Islet of Langerhans (tissue), 1 donor: ENCODE measurements at regions not wholly inside any gene's neighbourhood (a gene's known extent, or its start where the extent isn't known, plus 50 kb on each side); places are given as distances from the start of the nearest gene placed in this dataset.

Experiments used
- FAIRE-seq: peaks from one replicate; lab custom pipeline; 2011; peaks lifted over from hg19 to GRCh38; lab: Jason Lieb, UNC

DNA sequence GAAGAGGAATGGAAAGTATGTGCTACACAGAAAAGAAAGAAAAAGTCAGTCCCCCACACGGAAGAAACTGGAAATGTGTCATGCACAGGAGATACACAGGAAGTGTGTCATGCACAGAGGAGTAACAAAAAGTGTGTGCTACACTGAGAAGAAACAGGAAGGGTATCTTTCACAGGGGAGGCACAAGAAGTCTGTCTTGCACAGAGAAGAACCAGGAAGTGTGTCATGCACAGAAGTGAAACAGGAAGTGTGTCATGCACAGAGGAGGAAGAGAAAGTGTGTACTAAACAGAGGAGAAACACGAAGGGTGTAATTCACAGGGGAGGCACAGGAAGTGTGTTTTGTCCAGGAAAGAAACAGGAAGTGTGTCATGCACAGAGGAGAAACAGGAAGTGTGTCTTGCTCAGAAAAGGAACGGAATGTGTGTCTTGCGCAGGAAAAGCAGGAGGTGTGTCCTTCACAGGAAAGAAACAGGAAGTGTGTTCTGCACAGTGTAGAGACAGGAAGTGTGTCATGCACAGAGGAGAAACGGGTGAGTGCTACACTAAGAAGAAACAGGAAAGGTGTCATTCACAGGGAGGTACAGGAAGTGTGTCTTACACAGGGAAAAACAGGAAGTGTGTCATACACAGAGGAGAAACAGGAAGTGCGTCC lies 527.2 kb upstream of the PRKX start:
- no peak for FAIRE-seq

DNA sequence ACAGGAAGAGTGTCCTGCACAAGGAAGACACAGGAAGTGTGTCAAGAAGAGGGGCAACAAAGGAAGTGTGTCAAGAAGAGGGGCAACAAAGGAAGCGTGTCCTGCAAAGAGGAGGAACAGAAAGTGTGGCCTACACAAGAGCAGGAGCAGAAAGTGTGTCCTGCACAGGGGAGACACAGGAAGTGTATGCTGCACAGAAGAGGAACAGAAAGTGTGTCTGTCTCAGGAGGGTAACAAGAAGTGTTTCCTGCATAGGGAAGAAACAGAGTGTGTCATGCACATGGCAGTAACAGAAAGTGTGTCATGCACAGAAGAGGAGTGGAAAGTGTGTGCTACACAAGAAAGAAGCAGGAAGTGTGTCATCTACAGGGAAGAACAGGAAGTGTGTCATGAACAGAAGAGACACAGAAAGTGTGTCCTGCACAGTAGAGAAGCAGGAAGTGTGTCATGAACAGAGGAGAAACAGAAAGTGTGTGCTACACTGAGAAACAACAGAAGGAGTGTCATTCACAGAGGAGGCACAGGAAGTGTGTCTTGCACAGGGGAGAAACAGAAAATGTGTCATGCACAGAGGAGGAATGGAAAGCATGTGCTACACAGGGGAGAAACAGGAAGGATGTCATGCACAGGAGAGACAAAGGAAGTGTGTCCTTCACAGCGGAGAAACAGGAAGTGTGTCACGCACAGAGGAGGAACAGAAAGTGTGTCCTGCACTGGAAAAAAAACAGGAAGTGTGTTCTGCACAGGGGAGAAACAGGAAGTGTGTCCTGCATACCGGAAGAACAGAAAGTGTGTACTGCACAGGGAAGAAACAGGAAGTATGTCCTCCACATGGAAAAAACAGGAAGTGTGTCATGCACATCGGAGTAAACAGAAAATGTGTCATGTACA lies 526.4 kb upstream of the PRKX start:
- FAIRE-seq = no peak

DNA sequence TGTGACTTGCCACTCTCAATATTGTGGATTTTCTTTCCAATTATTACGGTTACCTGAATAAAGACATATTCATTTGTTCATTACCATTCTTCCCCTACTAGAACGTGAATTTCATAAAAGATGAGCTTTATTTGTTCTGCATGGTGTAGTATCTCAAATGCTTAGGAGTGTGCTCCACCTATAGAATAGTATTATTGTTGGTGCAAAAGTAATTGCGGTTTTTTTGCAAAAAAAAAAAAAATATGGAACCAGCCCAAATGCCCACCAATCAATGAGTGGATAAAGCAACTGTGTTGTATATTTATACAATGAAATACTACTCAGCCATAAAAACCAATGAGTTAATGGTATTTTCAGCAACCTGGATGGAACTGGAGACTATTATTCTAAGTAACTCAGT lies 525.5 kb upstream of the PRKX start:
- no peak for FAIRE-seq

DNA sequence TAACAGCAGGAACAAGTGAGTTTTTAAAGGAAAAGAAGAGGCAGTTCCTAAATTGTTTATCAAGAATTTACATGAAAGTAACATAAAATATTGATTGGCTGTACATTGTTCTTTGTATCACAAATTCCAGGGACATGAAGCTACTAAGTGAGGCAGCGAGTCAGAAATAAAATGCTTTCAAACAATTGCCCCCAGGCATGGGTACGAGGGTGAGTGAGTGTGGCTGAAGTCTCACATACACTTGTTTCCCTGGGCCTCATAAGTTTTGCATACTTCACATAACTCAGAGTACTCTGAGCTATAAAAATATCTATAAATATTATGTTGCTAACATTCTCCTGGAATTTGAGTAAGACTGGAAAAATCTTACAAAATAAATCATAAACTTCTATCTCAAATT lies 511.6 kb upstream of the PRKX start:
- no peak for FAIRE-seq

DNA sequence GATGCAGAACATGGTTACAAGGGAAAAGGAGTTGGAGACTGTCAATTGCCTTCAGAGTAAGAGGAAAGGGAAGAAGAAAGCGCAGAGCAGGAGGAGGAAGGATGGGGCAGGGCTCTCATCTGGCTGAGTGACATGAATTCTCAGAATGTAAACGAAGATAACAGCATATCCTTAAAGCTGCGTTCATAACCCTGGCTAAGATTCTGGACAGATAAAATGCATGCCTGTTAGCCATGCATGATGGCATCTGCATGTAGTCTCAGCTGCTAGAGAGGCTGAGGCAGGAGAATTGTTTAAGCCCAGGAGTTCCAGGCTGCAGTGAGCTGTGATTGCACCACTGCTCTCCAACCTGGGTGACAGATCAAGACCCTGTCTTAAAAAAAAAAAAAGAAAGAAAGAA lies 493.5 kb upstream of the PRKX start:
- no peak for FAIRE-seq

DNA sequence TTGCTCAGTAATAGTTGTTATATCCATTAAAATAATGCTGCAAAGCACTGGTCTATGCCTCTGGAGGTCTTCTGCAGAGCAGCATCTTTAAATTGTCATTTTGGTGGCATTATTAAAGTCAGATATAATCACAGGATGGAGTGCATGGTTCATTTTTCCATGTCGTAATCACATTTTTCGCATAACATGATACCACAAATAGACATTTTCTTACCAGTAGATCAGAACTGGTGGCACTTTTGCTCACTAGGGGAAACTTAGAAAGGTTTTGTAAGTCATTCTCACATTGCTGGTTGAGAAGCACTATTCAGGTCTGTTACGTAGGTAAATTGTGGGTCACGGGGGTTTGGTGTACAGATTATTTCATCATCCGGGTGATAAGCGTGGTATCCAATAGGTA lies 484.5 kb upstream of the PRKX start:
- no peak for FAIRE-seq

DNA sequence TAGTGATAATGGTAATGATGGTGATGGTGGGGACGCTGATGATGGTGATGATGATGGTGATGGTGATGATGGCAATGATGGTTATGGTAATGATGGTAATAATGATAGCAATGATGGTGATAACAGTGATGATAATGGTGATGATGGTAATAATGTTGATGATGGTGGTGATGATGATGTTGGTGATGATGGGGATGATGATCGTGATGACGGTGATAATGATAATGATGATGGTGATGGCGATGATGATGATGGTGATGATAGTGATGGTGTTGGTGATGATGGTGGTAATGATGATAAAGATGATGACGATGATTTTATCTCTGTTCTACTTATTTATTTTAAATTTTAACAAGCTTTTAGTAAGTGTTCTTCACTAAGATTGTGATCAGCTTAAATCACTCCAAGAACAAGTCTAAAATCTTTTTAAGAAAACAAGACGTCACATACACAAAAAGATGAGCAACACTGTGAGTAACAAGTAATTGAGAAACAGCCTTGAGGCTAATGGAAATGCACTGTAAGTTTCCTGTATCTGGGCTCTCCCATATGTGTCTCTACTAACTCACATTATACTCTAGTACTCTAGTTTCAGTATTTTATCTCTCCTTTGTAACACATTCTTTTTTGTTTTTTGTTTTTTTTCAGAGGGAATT lies 480.2 kb upstream of the PRKX start:
- FAIRE-seq = no peak

DNA sequence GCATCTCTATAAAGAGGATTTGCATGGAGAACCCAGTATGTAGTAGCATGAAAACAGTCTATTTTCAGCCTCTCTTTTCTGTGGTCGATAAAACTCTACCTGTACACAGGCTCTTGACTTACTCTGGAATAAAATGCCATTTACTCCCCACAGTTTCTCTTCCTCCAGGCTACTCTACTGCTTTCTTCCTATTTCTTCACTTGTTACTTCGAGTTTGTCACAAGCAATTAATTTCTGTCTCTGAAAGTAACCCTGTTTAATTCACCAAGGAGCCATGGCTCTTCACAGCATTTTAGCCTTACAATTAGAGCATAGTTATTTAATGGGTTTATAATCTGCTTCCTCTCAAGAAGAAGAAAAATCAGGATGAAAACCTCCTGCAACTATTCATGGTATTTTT lies 472.9 kb upstream of the PRKX start:
- FAIRE-seq = no peak

DNA sequence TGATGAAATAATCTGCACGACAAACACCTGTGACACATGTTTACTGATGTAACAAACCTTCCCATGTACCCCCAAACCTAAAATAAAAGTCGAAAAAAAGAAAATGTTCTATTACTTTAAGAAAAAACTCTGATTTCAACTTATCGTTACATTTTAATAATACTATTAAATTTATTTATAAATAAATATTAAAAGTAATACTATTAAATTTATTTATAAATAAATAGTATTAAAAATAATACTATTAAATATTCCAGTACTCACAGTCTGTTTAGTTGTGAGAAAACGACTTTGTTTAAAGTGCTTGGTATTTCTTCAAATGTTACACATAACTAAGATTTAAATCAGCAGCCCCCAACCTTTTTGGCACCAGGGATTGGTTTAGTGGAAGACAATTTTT lies 471.6 kb upstream of the PRKX start:
- no peak for FAIRE-seq

DNA sequence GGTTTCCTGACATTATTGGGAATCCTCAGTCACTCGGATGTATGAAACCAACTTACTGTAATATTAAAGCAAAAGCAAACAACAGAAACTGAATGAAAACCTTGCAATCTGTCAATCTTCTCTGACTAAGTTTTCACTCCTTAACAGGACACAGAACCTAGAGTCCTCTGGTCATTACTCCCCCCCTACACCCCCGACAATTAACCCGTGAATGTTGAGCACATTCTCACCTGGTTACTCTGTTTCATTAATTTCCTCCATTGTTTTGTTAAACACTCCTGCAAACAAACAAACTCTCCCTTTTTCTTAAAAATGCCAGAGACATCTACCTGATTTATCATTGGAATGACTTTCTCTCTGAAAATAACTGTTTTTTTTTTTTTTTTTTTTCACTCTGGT lies 469.0 kb upstream of the PRKX start:
- FAIRE-seq = no peak

DNA sequence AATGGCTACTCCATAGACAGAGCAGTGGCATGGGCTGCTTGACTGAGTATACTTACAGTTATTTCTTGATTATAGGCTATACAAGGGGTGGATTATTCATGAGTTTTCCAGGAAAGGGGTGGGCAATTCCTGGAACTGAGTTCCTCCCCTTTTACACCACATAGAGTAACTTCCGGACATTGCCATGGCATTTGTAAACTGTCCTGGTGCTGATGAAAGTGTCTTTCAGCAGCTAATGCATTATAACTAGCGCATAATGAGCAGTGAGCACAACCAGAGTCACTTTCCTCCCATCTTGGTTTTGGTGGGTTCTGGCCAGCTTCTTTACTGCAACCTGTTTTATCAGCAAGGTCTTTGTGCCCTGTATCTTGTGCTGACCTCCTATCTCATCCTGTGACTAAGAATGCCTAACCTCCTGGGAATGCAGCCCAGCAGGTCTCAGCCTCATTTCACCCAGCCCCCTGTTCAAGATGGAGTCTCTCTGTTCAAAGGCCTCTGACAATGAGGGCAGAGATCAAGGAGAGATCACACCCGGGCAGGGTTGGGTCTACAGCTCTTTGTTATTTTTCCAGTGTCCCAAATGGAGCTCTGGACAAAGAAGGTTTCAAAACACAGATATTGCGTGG lies 468.4 kb upstream of the PRKX start:
- FAIRE-seq = no peak

DNA sequence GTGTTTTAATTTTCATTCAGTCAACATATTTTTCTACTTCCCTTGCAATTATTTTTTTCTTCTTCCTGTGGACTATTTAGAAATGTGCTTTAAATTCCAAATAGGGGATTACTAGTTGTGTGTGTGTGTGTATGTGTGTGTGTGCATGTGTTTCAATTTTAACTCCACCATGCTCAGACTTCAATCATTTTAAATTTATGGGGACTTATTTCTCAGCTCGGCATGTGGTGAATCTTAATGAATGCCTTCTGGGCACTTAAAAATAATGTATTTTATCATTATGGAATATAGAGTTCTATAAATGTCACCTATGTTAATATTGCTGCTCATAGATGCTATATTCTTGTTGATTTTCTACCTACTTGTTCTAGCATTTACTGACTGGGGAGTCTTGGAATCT lies 465.6 kb upstream of the PRKX start:
- no peak for FAIRE-seq

DNA sequence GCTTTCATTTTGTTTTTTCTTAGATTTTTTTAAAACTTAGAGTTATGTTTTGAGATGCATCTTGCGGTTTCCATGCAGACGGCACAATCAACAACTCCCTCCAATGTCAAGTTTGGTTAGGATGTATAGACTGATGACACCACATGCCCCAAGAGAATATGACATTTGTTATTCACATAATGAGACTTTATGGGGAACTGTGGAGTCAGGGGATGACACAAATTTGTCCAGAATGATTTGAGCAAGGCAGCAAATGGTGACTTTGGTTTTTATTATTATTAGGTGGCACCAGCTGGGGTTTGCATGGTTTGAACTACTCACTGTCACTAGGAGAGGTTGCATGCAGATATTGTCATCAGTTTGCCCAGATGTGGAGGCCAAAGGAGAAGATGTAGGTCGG lies 461.8 kb upstream of the PRKX start:
- no peak for FAIRE-seq

DNA sequence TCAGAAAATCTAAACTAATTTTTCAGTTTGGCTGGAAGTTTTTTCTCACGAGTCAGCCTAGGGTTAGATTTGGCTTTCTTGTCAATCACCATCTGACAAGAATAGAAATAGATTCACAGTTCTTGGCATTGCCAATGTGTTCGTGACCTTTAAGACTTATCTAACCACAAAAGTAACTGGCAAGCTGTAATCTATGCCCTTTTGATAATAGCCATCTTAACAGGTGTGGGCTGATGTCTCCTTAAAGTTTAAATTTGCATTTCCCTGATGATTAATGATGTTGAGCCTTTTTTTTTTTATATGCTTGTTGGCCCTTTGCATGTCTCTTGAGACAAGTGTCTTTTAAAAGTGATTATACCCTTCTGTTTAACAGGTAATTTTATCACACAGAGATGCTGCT lies 460.3 kb upstream of the PRKX start:
- FAIRE-seq = no peak

DNA sequence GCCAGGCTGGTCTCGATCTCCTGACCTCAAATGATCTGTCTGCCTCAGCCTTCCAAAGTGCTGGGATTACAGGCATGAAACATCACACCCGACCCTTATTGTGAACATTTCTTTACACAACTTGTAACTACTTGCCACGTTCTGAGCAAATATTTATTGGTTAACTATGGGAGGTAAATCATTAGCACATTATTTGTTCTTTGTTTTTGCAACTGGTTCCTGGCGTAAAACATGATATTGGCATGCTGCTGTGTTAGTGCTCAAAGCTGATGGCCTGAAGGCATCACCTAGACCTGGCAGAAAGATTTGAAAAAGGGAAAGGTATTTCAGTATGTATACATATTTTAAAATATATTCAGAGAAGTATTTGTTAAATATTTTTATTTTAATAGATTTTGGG lies 438.3 kb upstream of the PRKX start:
- FAIRE-seq = no peak

DNA sequence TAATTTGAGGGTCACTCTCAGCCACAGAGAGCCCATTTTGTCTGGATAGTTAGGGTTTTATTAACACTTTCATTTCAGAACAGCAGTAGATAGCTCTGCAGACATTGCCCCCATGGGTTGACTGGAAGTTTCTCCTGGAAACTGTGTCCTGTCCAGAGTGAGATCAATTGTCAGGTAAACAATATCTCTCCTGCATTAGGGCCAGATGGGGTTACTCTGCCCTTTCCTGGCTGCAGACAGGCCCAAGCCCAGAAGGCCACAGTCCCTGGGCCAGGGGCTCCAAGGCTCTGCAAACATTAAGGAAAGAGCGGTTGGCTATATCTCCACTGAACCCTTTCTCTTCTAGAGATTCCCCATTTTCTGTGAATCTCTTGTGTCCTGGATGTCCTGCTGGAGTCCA lies 436.8 kb upstream of the PRKX start:
- FAIRE-seq = no peak

DNA sequence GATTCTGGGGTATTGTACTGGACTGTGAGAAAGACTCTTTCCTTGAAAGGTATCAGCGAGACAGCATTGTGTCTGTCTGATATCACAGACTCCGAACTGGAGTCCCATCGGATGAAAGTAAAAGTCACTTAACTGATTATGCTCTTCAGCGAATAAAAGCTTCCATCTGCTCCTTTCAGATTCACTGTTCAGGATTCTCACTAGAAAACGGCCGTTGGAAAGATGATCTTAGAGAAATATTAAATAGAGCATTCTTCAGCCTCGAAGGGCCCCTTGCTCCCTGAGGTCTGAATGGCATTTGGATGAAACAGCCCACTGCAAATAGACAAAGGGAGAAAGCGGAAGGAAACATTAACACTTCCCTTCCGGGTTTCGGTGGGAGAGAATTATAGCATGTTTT lies 416.2 kb upstream of the PRKX start:
- no peak for FAIRE-seq

DNA sequence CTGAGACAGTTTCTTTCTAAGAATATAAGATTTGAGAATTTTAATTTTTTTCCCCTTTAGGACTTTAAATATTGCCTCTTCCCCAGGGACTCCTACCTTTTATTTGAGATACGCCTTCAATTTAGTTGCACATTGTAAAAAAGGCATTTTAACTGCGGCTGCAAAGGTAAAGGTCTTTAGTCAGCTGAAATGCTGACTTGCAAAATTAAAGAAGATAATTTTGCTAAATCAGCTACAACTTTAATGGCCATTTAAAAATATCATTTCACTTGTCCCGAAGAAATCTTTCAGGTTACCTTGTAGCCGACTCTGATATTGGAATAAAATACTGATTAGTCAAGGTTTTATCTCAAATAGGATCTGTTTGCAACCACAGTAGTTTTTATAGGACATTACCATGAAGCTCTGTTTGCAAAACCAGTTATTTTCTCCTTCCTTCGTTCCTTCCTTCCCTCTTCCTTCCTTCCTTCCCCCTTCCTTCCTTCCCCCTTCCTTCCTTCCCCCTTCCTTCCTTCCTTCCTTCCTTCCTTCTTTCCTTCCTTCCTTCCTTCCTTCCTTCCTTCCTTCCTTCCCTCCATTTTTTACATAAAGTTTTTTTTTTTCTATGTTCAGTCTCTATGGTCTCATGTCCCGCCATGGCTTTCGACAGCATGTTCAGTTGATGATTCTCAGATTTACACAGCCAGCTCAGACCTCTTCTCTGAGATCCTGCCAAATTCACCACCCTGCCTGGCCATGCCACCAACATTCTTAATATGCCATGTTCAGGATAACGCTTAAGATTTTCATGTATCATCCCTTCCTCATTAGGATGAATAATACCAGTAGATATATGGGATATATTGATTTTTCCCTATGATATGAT lies 405.4 kb upstream of the PRKX start:
- FAIRE-seq = no peak

DNA sequence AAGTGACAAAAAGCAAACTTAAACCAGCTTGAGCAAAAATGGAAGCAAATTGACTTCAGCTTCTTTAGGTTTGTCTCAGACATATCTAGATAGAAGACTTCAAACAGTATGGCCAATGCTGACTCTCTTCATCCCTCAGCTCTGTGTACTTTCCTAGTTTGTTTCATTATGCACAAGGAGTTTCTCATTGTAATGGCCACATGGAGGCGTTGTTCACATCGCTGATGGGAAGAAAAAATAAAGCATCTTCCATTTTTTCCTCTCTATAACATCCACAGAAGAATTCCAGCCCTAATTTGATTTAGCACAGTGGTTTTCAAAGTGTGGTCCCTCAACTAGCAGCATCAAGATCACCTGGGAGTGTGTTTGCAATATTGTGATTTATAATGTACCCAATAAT lies 397.5 kb upstream of the PRKX start:
- FAIRE-seq = no peak

DNA sequence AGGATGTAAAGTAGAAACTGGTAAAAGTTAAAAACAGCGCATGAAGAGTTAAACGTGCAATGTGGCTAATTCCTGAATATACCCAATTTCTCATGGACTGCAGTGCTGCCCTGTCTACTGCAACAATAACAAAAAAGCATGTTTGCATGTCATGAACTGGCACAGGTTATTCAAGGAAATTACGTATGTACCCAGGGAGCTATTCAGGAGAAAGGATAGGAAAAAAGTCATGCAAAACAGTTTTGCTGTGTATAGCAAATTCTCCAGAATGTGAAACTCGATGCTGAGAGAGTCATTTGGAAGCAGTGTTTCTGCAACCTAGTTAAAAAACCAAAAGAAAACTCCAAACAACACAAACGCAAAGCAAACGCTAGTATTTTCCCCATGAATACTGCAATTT lies 381.5 kb upstream of the PRKX start:
- FAIRE-seq = no peak

DNA sequence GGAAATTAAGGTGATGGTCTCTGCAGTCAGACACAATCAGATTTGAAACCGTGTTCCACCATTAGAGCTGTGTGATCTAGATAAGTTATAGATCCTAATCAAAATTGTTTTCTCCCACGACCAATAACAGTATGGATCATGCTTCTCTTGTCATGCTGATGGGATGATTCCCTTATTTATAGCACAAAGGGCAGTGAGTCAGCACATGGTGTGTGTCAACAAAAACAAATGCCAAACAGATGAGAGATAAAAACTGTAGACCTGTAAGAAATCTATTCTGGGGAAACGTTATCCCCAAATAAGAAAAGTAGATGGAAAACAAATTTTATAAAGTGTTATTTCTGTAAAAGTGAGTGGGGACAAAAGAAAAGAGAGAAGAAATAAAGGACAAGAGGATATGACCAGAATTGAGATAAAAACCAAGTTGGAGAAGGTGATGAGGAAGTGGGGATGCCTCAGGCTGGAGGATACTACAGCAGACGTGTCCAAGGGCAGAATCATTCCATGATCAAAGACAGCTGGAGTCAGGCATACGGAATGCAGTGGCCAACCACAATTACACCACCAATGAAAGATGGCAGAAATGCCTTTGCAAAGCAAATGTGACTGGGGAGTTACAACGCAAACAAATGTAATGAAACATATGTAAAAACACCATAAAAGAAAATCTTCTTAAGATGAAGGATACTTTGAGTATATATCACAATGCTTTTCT lies 377.8 kb upstream of the PRKX start:
- FAIRE-seq = no peak
